GM19372 (cell line): ENCODE measurements at regions not wholly inside any gene's neighbourhood (a gene's known extent, or its start where the extent isn't known, plus 50 kb on each side); places are given as distances from the start of the nearest gene placed in this dataset.

Experiments used
- ATAC-seq: cut with Tn5 transposase; IDR thresholded peaks from one replicate; pipeline ENCODE4 v1.9.1; 2021; ENCODE audit warnings: mild to moderate bottlenecking, low read depth, moderate library complexity; ENCODE audit not compliant: unreplicated experiment

GRCh38 chr11:110896358-110896757, 184.1 kb upstream of the ARHGAP20 start:
- no peak for ATAC-seq

GRCh38 chr11:110894224-110894623, 182.0 kb upstream of the ARHGAP20 start:
- no peak for ATAC-seq

GRCh38 chr11:110892741-110893285, 180.6 kb upstream of the ARHGAP20 start:
- no peak for ATAC-seq

- no peak for ATAC-seq
Observed at GRCh38 chr11:110891411-110891810, 179.2 kb upstream of the ARHGAP20 start.

- ATAC-seq, result no peak
Observed at GRCh38 chr11:110890995-110891394, 178.8 kb upstream of the ARHGAP20 start.

- ATAC-seq, result no peak
Observed at GRCh38 chr11:110886288-110886970, 174.2 kb upstream of the ARHGAP20 start.

- no peak for ATAC-seq
Observed at GRCh38 chr11:110883256-110883655, 171.0 kb upstream of the ARHGAP20 start.

- no peak for ATAC-seq
Observed at GRCh38 chr11:110878513-110878912, 166.3 kb upstream of the ARHGAP20 start.

- no peak for ATAC-seq
Observed at GRCh38 chr11:110874437-110875030, 162.3 kb upstream of the ARHGAP20 start.

GRCh38 chr11:110873975-110874374, 161.7 kb upstream of the ARHGAP20 start:
- no peak for ATAC-seq

- no peak for ATAC-seq
Observed at GRCh38 chr11:110870816-110871522, 158.7 kb upstream of the ARHGAP20 start.

GRCh38 chr11:110867951-110868350, 155.7 kb upstream of the ARHGAP20 start:
- no peak for ATAC-seq

- ATAC-seq, result no peak
Observed at GRCh38 chr11:110866081-110866480, 153.8 kb upstream of the ARHGAP20 start.

GRCh38 chr11:110862407-110862806, 150.2 kb upstream of the ARHGAP20 start:
- no peak for ATAC-seq

GRCh38 chr11:110860461-110860860, 148.2 kb upstream of the ARHGAP20 start:
- ATAC-seq, result no peak

GRCh38 chr11:110859998-110860397, 147.8 kb upstream of the ARHGAP20 start:
- no peak for ATAC-seq

GRCh38 chr11:110859240-110859840, 147.1 kb upstream of the ARHGAP20 start:
- ATAC-seq, result no peak

- no peak for ATAC-seq
Observed at GRCh38 chr11:110858547-110858921, 146.3 kb upstream of the ARHGAP20 start.

GRCh38 chr11:110857892-110858546, 145.8 kb upstream of the ARHGAP20 start:
- no peak for ATAC-seq

- ATAC-seq, result no peak
Observed at GRCh38 chr11:110856996-110857812, 145.0 kb upstream of the ARHGAP20 start.
